GM12864 (cell line): ENCODE measurements at regions not wholly inside any gene's neighbourhood (a gene's known extent, or its start where the extent isn't known, plus 50 kb on each side); places are given as distances from the start of the nearest gene placed in this dataset.
"Not testable (repeated sequence)": the region's sequence is repeated elsewhere in the genome, so short reads cannot be mapped to it uniquely, and the experiment has no call there.

Source experiments
- DNase-seq: peaks from one replicate; pipeline ENCODE4 v3.0.0-alpha.2; 2011; ENCODE audit warnings: low read depth
- H3K4me3 ChIP-seq: 2 replicates; pipeline ENCODE4 v1.5.1; 2011; ENCODE audit warnings: mild to moderate bottlenecking, low read depth, low read length, control low read depth
- CTCF ChIP-seq: IDR thresholded peaks from 2 replicates; pipeline ENCODE4 v1.5.1; 2011; ENCODE audit warnings: low read depth, mild to moderate bottlenecking, moderate library complexity, low read length, control low read depth, inconsistent platforms; ENCODE audit errors: missing control alignments

- no peak for TF ChIP-seq CTCF
These were observed 374.0 kb downstream of the KIF2B start for GRCh38 chr17:54196751-54197150.

GRCh38 chr17:54201380-54201779, 378.7 kb downstream of the KIF2B start:
- not testable (repeated sequence) for DNase-seq, H3K4me3 ChIP-seq

More at GRCh38 chr17:54196751-54197150, 374.0 kb downstream of the KIF2B start:
- no peak overlapping the region for H3K4me3 ChIP-seq
- DNase-seq: no peak

GRCh38 chr17:54220829-54221228, 398.1 kb downstream of the KIF2B start:
- no peak overlapping the region for H3K4me3 ChIP-seq
- no peak for TF ChIP-seq CTCF
- DNase-seq: no peak

GRCh38 chr17:54221499-54221898, 398.8 kb downstream of the KIF2B start:
- TF ChIP-seq CTCF: no peak
- no peak for DNase-seq
- H3K4me3 ChIP-seq: no peak overlapping the region

GRCh38 chr17:54235571-54235970, 412.8 kb downstream of the KIF2B start:
- H3K4me3 ChIP-seq: no peak overlapping the region
- DNase-seq: no peak
- no peak for TF ChIP-seq CTCF

GRCh38 chr17:54237911-54238515, 415.3 kb downstream of the KIF2B start:
- no peak for DNase-seq

GRCh38 chr17:54239291-54239690, 416.6 kb downstream of the KIF2B start:
- H3K4me3 ChIP-seq: no peak overlapping the region
- no peak for DNase-seq
- no peak for TF ChIP-seq CTCF

More at GRCh38 chr17:54237911-54238515, 415.3 kb downstream of the KIF2B start:
- no peak overlapping the region for H3K4me3 ChIP-seq
- TF ChIP-seq CTCF: no peak

GRCh38 chr17:54255696-54256095, 433.0 kb downstream of the KIF2B start:
- no peak overlapping the region for H3K4me3 ChIP-seq
- no peak for TF ChIP-seq CTCF
- no peak for DNase-seq
